ENCODE measurements at regions not wholly inside any gene's neighbourhood (a gene's known extent, or its start where the extent isn't known, plus 50 kb on each side); places are given as distances from the start of the nearest gene placed in this dataset.

DNA sequence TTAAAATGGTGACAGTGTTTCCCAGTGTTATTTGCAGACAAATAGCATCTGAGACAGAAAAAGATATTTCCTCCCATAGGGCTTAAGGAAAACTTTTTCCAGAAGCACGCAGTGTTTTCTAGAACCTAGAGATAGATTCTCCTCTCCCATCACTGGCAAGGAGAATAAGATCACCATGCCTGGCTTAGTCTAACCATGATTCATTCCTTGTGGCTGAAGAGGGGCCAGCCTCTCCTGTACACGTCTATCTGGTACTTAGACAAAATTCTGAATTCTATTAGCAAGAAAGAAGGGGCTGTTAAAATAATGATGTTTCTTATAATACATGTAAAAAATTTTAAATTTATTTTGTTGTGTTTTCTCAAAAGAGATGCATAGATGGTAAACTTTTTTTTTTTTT is 296.1 kb upstream of the LDB2 start:
- TF ChIP-seq, protein P1, sequence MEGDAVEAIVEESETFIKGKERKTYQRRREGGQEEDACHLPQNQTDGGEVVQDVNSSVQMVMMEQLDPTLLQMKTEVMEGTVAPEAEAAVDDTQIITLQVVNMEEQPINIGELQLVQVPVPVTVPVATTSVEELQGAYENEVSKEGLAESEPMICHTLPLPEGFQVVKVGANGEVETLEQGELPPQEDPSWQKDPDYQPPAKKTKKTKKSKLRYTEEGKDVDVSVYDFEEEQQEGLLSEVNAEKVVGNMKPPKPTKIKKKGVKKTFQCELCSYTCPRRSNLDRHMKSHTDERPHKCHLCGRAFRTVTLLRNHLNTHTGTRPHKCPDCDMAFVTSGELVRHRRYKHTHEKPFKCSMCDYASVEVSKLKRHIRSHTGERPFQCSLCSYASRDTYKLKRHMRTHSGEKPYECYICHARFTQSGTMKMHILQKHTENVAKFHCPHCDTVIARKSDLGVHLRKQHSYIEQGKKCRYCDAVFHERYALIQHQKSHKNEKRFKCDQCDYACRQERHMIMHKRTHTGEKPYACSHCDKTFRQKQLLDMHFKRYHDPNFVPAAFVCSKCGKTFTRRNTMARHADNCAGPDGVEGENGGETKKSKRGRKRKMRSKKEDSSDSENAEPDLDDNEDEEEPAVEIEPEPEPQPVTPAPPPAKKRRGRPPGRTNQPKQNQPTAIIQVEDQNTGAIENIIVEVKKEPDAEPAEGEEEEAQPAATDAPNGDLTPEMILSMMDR (IDR thresholded peaks at IDR 0.05; ENCODE audit: borderline replicate concordance, insufficient read depth, low read depth, low read length), result no peak
- H3K4me3 ChIP-seq (ENCODE audit: low read depth, low read length), result no peak overlapping the region

DNA sequence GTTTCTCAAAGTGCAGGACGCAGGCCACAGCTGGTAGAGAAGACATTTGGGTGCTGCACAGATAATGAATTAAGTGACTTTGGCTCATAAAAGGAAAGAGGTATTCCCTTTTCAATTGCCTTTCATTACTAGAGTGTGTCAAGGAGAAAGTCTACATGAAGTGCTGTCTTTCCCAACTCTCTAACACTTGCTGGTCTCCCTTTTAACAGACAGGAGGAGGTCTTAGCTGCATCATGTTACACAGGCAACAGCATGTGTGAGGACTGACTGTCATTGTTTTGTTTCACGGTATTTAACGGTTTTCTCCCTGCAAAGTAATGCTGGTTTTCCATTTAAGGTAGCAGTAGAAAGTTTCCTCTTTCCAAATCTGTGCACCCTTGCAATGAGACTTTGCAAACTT is 291.3 kb upstream of the LDB2 start:
- H3K4me3 ChIP-seq (ENCODE audit: low read depth, low read length), result no peak overlapping the region
- TF ChIP-seq, protein P1 (IDR thresholded peaks at IDR 0.05; ENCODE audit: borderline replicate concordance, insufficient read depth, low read depth, low read length), result no peak

DNA sequence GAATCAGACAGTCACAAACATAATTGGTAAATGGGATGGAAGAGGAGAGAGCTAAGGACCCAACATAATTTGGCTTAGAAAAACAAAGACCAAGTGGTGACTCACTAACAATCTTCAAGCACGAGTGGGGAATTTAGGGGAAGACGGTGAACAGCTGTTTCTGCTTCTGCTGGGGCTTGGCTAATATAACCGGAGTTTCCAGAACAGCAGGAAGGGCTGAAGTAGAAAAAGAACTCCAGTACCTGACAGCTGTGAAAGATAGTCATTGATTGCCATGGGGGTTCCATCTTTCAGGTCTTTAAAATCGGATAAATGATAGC is 290.9 kb upstream of the LDB2 start:
- no peak overlapping the region for H3K4me3 ChIP-seq (ENCODE audit: low read depth, low read length)
- TF ChIP-seq, protein P1 (IDR thresholded peaks at IDR 0.05; ENCODE audit: borderline replicate concordance, insufficient read depth, low read depth, low read length), result no peak

GRCh38 chr4:17188547-17189400 is 290.3 kb upstream of the LDB2 start:
- no peak overlapping the region for H3K4me3 ChIP-seq (ENCODE audit: low read depth, low read length)
- TF ChIP-seq, protein P1 (IDR thresholded peaks at IDR 0.05; ENCODE audit: borderline replicate concordance, insufficient read depth, low read depth, low read length), result no peak

DNA sequence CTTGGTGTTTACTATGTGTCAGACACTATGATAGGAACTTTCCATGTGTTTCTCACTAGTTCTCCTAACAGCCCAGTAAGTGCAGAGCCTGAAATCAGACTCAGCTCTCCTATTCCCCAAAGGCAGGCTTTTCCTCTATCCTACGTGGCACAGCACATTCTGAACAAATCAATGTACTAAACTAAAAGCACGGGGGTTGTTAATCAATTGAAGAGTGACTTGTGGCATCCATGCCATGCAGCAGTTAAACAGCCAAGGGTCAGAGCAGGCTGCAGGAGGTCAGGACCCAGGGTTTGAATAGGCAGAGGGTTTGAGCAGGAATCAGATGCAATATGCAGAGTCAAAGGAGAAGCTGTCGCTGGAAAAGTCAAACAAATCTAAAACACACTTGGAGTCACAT is 289.7 kb upstream of the LDB2 start:
- TF ChIP-seq, protein P1 (IDR thresholded peaks at IDR 0.05; ENCODE audit: borderline replicate concordance, insufficient read depth, low read depth, low read length), result no peak
- H3K4me3 ChIP-seq (ENCODE audit: low read depth, low read length), result no peak overlapping the region

DNA sequence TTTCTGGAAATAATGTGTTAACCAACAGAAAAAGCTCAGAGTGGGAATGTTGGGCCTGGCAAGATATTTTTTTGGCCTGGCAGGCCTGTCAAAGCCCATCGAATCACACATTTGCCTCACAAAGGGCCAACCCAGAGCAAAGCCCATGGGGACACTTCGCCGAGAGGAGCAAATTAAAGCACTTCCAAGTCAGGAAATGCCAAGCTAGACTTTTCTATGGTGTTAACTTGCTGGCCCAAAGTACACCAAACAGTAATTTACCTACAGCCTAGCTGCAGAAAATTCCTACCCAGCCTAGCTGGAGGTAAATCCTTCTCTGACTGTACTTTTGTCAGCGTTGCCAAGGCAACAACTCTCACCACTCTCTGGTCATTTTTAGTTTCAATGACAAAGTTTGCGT is 288.6 kb upstream of the LDB2 start:
- H3K4me3 ChIP-seq (ENCODE audit: low read depth, low read length), result no peak overlapping the region
- TF ChIP-seq, protein P1 (IDR thresholded peaks at IDR 0.05; ENCODE audit: borderline replicate concordance, insufficient read depth, low read depth, low read length), result no peak

GRCh38 chr4:17182888-17183287 is 284.4 kb upstream of the LDB2 start:
- TF ChIP-seq, protein P1 (IDR thresholded peaks at IDR 0.05; ENCODE audit: borderline replicate concordance, insufficient read depth, low read depth, low read length), result no peak
- no peak overlapping the region for H3K4me3 ChIP-seq (ENCODE audit: low read depth, low read length)
